GM06990 (cell line): ENCODE measurements at regions not wholly inside any gene's neighbourhood (a gene's known extent, or its start where the extent isn't known, plus 50 kb on each side); places are given as distances from the start of the nearest gene placed in this dataset.

Experiments
- DNase-seq: peaks from one replicate; pipeline ENCODE4 v3.0.0-alpha.2; 2011; ENCODE audit not compliant: insufficient read length; ENCODE audit errors: extremely low read depth
- H3K27me3 ChIP-seq: replicated peaks from 2 replicates; pipeline ENCODE4 v1.6.0; 2011; ENCODE audit warnings: low read length; ENCODE audit not compliant: control insufficient read depth, insufficient read depth
- H3K36me3 ChIP-seq: 2 replicates; pipeline ENCODE4 v1.5.1; 2011; ENCODE audit warnings: low read length; ENCODE audit not compliant: control insufficient read depth, insufficient read depth
- H3K4me3 ChIP-seq: replicated peaks from 2 replicates; pipeline ENCODE4 v1.5.1; 2011; ENCODE audit warnings: low read depth, mild to moderate bottlenecking, control low read depth, low read length
- TF ChIP-seq, protein P1 (sequence below): IDR thresholded peaks from 2 replicates; pipeline ENCODE4 v1.5.1; 2011; ENCODE audit warnings: low read length, control low read depth, mild to moderate bottlenecking, inconsistent platforms; ENCODE audit not compliant: insufficient read depth, poor library complexity, severe bottlenecking

DNA sequence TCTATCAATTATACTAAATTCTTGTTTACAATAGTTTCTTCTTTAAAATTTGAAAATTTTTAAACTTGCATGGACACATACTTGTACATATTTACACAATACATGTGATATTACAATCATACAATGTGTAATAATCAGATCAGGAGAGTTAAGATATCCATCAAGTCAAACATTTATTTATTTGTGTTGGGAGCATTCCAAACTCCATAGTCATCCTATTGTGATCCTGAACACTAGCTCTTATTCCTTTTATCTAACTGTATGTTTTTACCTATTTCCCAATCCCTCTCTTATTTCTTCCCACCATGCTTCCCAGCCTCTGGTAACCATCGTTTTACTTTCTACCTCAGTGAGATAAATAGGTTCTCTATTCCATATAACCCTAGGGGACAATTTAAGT lies 1219.2 kb downstream of the ZPLD1 start:
- H3K36me3 ChIP-seq: no peaks in the 10 kb centered on the region
- no peak for DNase-seq
- TF ChIP-seq, protein P1, sequence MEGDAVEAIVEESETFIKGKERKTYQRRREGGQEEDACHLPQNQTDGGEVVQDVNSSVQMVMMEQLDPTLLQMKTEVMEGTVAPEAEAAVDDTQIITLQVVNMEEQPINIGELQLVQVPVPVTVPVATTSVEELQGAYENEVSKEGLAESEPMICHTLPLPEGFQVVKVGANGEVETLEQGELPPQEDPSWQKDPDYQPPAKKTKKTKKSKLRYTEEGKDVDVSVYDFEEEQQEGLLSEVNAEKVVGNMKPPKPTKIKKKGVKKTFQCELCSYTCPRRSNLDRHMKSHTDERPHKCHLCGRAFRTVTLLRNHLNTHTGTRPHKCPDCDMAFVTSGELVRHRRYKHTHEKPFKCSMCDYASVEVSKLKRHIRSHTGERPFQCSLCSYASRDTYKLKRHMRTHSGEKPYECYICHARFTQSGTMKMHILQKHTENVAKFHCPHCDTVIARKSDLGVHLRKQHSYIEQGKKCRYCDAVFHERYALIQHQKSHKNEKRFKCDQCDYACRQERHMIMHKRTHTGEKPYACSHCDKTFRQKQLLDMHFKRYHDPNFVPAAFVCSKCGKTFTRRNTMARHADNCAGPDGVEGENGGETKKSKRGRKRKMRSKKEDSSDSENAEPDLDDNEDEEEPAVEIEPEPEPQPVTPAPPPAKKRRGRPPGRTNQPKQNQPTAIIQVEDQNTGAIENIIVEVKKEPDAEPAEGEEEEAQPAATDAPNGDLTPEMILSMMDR: no peak
- no peak overlapping the region for H3K4me3 ChIP-seq
- no peaks in the 10 kb centered on the region for H3K27me3 ChIP-seq

DNA sequence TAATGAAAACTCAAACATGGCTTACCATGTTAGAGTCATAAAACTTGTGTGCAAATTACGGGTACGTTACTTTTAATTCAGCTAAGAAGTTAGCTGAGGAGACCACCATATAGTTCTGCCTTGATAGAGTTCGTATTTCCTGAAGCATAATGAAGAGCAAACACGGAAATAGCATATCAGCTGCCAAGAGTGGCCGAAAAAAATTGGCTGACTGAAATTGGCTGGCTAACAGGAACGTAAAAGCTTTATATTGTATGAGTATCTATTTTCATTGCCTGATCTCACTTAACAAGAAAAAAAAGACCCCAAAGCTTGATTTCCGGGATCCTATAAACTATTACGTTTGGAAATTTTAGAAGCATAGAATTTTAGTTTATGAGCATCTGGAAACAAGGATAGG lies 1222.9 kb downstream of the ZPLD1 start:
- no peak for DNase-seq
- TF ChIP-seq, protein P1: no peak
- no peaks in the 10 kb centered on the region for H3K27me3 ChIP-seq
- no peak overlapping the region for H3K4me3 ChIP-seq
- no peaks in the 10 kb centered on the region for H3K36me3 ChIP-seq

DNA sequence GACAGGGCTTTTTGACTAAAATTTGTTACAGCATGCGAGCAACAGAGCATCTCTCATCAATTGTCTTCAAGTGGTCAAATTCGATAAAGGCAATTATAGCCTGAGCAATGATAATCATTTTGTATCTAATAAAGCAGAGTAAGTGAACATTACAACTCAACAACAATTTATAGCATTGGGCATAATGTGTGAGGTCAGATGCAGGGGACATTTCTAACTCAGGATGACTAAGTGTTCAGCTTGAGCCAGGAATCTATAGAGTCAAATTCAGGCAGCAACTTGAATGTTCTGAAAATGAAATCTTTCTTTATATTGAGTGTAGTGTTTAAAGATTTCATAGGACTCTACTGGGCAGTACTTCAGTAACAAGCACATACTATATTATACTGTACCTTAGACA lies 1226.0 kb downstream of the ZPLD1 start:
- H3K4me3 ChIP-seq: no peak overlapping the region
- DNase-seq: no peak
- no peaks in the 10 kb centered on the region for H3K27me3 ChIP-seq
- TF ChIP-seq, protein P1: no peak
- no peaks in the 10 kb centered on the region for H3K36me3 ChIP-seq

DNA sequence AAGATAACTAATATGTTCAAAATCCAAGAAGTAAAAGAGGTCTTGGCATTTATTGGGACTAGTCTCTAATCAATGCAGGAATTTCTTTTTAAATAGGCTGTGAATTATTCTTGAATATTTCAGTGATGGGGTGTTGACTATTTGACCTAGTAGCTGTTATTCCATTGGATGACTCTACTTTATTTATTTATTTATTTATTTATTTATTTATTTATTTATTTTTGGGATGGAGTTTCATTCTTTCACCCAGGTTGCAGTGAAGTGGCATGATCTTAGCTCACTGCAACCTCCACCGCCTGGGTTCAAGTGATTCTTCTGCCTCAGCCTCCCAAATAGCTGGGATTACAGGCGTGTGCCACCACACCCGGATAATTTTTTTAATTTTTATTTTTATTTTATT lies 1227.8 kb downstream of the ZPLD1 start:
- H3K4me3 ChIP-seq: no peak overlapping the region
- no peaks in the 10 kb centered on the region for H3K27me3 ChIP-seq
- H3K36me3 ChIP-seq: no peaks in the 10 kb centered on the region
- no peak for DNase-seq
- TF ChIP-seq, protein P1: no peak

DNA sequence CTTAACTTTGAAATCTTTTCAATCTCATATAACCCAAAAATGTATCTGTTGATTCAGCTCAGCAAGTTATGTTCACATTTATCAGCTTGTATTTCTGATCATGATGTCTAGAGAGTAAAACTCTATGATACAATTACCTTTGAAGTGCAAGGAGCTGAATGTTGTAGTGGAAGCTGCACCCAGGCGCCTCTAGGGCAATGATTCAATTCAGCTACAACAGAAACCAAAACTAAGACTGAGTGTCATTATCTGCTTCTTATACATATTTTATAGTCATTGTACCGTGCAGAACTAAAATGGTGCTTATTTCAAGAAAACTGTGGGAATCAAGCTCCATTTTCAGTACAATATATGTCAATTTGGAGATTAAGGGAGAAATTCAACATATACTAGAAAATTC lies 1237.5 kb downstream of the ZPLD1 start:
- DNase-seq: no peak
- no peaks in the 10 kb centered on the region for H3K36me3 ChIP-seq
- no peak overlapping the region for H3K4me3 ChIP-seq
- H3K27me3 ChIP-seq: no peaks in the 10 kb centered on the region
- TF ChIP-seq, protein P1: no peak

- H3K27me3 ChIP-seq: no peaks in the 10 kb centered on the region
- H3K4me3 ChIP-seq: no peak overlapping the region
- TF ChIP-seq, protein P1: no peak
- H3K36me3 ChIP-seq: no peaks in the 10 kb centered on the region
- no peak for DNase-seq
Measured at GRCh38 chr3:103684904-103685303, 1250.1 kb downstream of the ZPLD1 start.
